OCI-LY3 (cell line): ENCODE measurements at regions not wholly inside any gene's neighbourhood (a gene's known extent, or its start where the extent isn't known, plus 50 kb on each side); places are given as distances from the start of the nearest gene placed in this dataset.

Experiments
- H2AFZ ChIP-seq: fragments of 200-600, 300-600 bp; shearing (Covaris generic); 2 replicates; pipeline ENCODE4 v1.6.0; 2014; ENCODE audit warnings: antibody characterized with exemption, low read depth, low read length
- H3K27ac ChIP-seq: fragments of 200-600, 300-600 bp; sonication (generic); 2 replicates; pipeline ENCODE4 v1.5.1; 2014; ENCODE audit warnings: mild to moderate bottlenecking, low read length, moderate library complexity, mixed read lengths
- H3K27me3 ChIP-seq: fragments of 200-600, 300-600 bp; sonication (generic); 2 replicates; pipeline ENCODE4 v1.6.1; 2014; ENCODE audit warnings: low read depth, low read length, mixed read lengths
- H3K36me3 ChIP-seq: fragments of 200-600, 300-600 bp; sonication (generic); replicated peaks from 2 replicates; pipeline ENCODE3; 2014; ENCODE audit warnings: low read depth, low read length, mixed read lengths
- H3K4me1 ChIP-seq: fragments of 300-600, 200-600 bp; sonication (generic); 2 replicates; pipeline ENCODE4 v1.6.1; 2014; ENCODE audit warnings: low read length, mixed read lengths
- H3K4me2 ChIP-seq: fragments of 200-600, 300-600 bp; sonication (generic); 2 replicates; pipeline ENCODE4 v1.6.1; 2014; ENCODE audit warnings: low read length, mixed read lengths
- H3K4me3 ChIP-seq: fragments of 300-600, 200-600 bp; sonication (generic); 2 replicates; pipeline ENCODE4 v1.5.1; 2014; ENCODE audit warnings: antibody characterized with exemption, mild to moderate bottlenecking, low read length, moderate library complexity
- H3K79me2 ChIP-seq: fragments of 300-600, 200-600 bp; shearing (Covaris generic); 2 replicates; pipeline ENCODE4 v1.6.1; 2014; ENCODE audit warnings: mild to moderate bottlenecking, low read length, mixed read lengths
- H3K9ac ChIP-seq: fragments of 300-600, 200-600 bp; shearing (Covaris generic); 2 replicates; pipeline ENCODE4 v1.6.0; 2014; ENCODE audit warnings: mild to moderate bottlenecking, low read length, moderate library complexity
- H3K9me3 ChIP-seq: fragments of 200-600, 300-600 bp; shearing (Covaris generic); 2 replicates; pipeline ENCODE4 v1.6.1; 2014; ENCODE audit warnings: low read length, mixed read lengths; ENCODE audit not compliant: insufficient read depth
- H4K20me1 ChIP-seq: fragments of 200-600, 300-600 bp; sonication (generic); 2 replicates; pipeline ENCODE4 v1.6.1; 2016; ENCODE audit warnings: low read length, mixed read lengths; ENCODE audit not compliant: insufficient read depth
- CTCF ChIP-seq: fragments of 200-600, 300-600 bp; sonication (generic); IDR thresholded peaks from 2 replicates; pipeline ENCODE4 v1.5.1; 2014; ENCODE audit warnings: antibody characterized with exemption, low read length, low read depth
- EZH2phosphoT487 ChIP-seq: fragments of 200-600 bp; shearing (Covaris generic); IDR thresholded peaks from 2 replicates; pipeline ENCODE4 v1.6.1; 2018; ENCODE audit warnings: antibody characterized with exemption, mixed run types, low read depth

- Histone ChIP-seq H3K9ac (no peak overlapping the region), H4K20me1 (no peaks in the 10 kb centered on the region), H3K4me1 (peaks cover 4% of the 10 kb centered on the region)
Measured at GRCh38 chr4:141411936-141412335, 191.2 kb downstream of the ZNF330 start.

GRCh38 chr4:141413366-141413765, 192.7 kb downstream of the ZNF330 start:
- Histone ChIP-seq H3K27ac (no peak overlapping the region), H3K9me3 (no peaks in the 10 kb centered on the region), H4K20me1 (no peaks in the 10 kb centered on the region), H3K36me3 (no peaks in the 10 kb centered on the region), H3K79me2 (no peaks in the 10 kb centered on the region), H3K4me1 (peaks cover 4% of the 10 kb centered on the region), H3K9ac (no peak overlapping the region), H3K4me3 (no peak overlapping the region), H3K27me3 (no peaks in the 10 kb centered on the region), H2AFZ (no peak overlapping the region), H3K4me2 (no peak overlapping the region)
- TF ChIP-seq CTCF (no peak), EZH2phosphoT487 (no peak)

More at GRCh38 chr4:141411936-141412335, 191.2 kb downstream of the ZNF330 start:
- H3K9me3 ChIP-seq = no peaks in the 10 kb centered on the region
- no peak overlapping the region for H2AFZ ChIP-seq
- H3K4me3 ChIP-seq = no peak overlapping the region
- H3K4me2 ChIP-seq = no peak overlapping the region
- H3K36me3 ChIP-seq = no peaks in the 10 kb centered on the region
- no peaks in the 10 kb centered on the region for H3K79me2 ChIP-seq
- no peak overlapping the region for H3K27ac ChIP-seq
- H3K27me3 ChIP-seq = no peaks in the 10 kb centered on the region
- TF ChIP-seq CTCF (no peak), EZH2phosphoT487 (no peak)

- Histone ChIP-seq H4K20me1 (no peaks in the 10 kb centered on the region), H3K4me1 (peaks cover 4% of the 10 kb centered on the region), H3K9me3 (no peaks in the 10 kb centered on the region), H3K79me2 (no peaks in the 10 kb centered on the region), H3K27me3 (no peaks in the 10 kb centered on the region), H3K4me2 (no peak overlapping the region), H3K27ac (no peak overlapping the region), H3K9ac (no peak overlapping the region), H3K36me3 (no peaks in the 10 kb centered on the region), H3K4me3 (no peak overlapping the region), H2AFZ (no peak overlapping the region)
- TF ChIP-seq CTCF = no peak
- no peak for TF ChIP-seq EZH2phosphoT487
Measured at GRCh38 chr4:141415651-141416050, 195.0 kb downstream of the ZNF330 start.

GRCh38 chr4:141416219-141416618, 195.5 kb downstream of the ZNF330 start:
- H3K79me2 ChIP-seq = no peaks in the 10 kb centered on the region
- no peaks in the 10 kb centered on the region for H3K36me3 ChIP-seq
- H3K4me2 ChIP-seq = no peak overlapping the region
- no peak overlapping the region for H3K4me3 ChIP-seq
- H4K20me1 ChIP-seq = no peaks in the 10 kb centered on the region
- H3K9me3 ChIP-seq = no peaks in the 10 kb centered on the region
- H2AFZ ChIP-seq = no peak overlapping the region
- H3K27me3 ChIP-seq = no peaks in the 10 kb centered on the region
- peaks cover 4% of the 10 kb centered on the region for H3K4me1 ChIP-seq
- H3K27ac ChIP-seq = no peak overlapping the region
- TF ChIP-seq EZH2phosphoT487 (no peak), CTCF (no peak)
- no peak overlapping the region for H3K9ac ChIP-seq
